A549 (cell line): ENCODE measurements at regions not wholly inside any gene's neighbourhood (a gene's known extent, or its start where the extent isn't known, plus 50 kb on each side); places are given as distances from the start of the nearest gene placed in this dataset.

Source experiments
- CTCF ChIP-seq: fragments of >200 bp; sonication (Bioruptor Twin); formaldehyde crosslinking; IDR thresholded peaks from 3 replicates; pipeline ENCODE4 v1.5.1; 2016
- EP300 ChIP-seq, 2 experiments: fragments of >200 bp; sonication (Bioruptor Twin); formaldehyde crosslinking; IDR thresholded peaks; 2 replicates in 1 of 2; 3 replicates in 1 of 2; pipeline ENCODE4 v1.6.1; 2016 to 2017
- HOXA7 ChIP-seq: fragments of 250-450 bp; sonication (Bioruptor Pico); IDR thresholded peaks from 2 replicates; pipeline ENCODE4 v1.5.0; 2020; ENCODE audit warnings: mild to moderate bottlenecking, moderate library complexity

- TF ChIP-seq HOXA7 (CRISPR knock-in tag) (no peak), EP300 (IDR thresholded peaks at IDR 0.05) (no peak), CTCF (no peak)
These were observed 162.8 kb upstream of the ADAMTS5 start for GRCh38 chr21:27129694-27130093.
